ENCODE measurements at regions not wholly inside any gene's neighbourhood (a gene's known extent, or its start where the extent isn't known, plus 50 kb on each side); places are given as distances from the start of the nearest gene placed in this dataset.
"Not testable (repeated sequence)": the region's sequence is repeated elsewhere in the genome, so short reads cannot be mapped to it uniquely, and the experiment has no call there.

GRCh38 chr1:221575605-221576004 is 166.3 kb downstream of the DUSP10 start:
- no peak overlapping the region for H3K9ac ChIP-seq (ENCODE audit: low read length)
- no peak overlapping the region for H3K4me3 ChIP-seq (ENCODE audit: insufficient read depth, low read depth, low read length)
- TF ChIP-seq EZH2 (IDR thresholded peaks at IDR 0.05; ENCODE audit: insufficient read depth, low read length), result no peak
- TF ChIP-seq, protein P1, sequence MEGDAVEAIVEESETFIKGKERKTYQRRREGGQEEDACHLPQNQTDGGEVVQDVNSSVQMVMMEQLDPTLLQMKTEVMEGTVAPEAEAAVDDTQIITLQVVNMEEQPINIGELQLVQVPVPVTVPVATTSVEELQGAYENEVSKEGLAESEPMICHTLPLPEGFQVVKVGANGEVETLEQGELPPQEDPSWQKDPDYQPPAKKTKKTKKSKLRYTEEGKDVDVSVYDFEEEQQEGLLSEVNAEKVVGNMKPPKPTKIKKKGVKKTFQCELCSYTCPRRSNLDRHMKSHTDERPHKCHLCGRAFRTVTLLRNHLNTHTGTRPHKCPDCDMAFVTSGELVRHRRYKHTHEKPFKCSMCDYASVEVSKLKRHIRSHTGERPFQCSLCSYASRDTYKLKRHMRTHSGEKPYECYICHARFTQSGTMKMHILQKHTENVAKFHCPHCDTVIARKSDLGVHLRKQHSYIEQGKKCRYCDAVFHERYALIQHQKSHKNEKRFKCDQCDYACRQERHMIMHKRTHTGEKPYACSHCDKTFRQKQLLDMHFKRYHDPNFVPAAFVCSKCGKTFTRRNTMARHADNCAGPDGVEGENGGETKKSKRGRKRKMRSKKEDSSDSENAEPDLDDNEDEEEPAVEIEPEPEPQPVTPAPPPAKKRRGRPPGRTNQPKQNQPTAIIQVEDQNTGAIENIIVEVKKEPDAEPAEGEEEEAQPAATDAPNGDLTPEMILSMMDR (IDR thresholded peaks at IDR 0.05; ENCODE audit: insufficient read depth, low read depth, low read length), result no peak
- Mint-ChIP-seq H3K9me3 (ENCODE audit: unreplicated experiment) (peaks cover 4% of the 10 kb centered on the region), H3K4me1 (ENCODE audit: low read depth, unreplicated experiment) (no peaks in the 10 kb centered on the region), H3K36me3 (ENCODE audit: low read depth, unreplicated experiment) (no peaks in the 10 kb centered on the region), H3K4me3 (ENCODE audit: unreplicated experiment) (no peak overlapping the region), H3K27ac (ENCODE audit: unreplicated experiment) (no peak overlapping the region), H3K27me3 (ENCODE audit: low read depth, unreplicated experiment) (no peaks in the 10 kb centered on the region)
- H2AFZ ChIP-seq (ENCODE audit: low read depth, low read length), result no peak overlapping the region
- H3K4me1 ChIP-seq (ENCODE audit: insufficient read depth, low read length), result peaks cover 14% of the 10 kb centered on the region
- FAIRE-seq (no peak), DNase-seq (ENCODE audit: low read depth) (peak; percentile 11)
- no peaks in the 10 kb centered on the region for H3K79me2 ChIP-seq (ENCODE audit: insufficient read depth, low read length)
- H3K4me2 ChIP-seq (ENCODE audit: low read length), result peak overlapping the region; percentile 11
- no peaks in the 10 kb centered on the region for H3K27me3 ChIP-seq (ENCODE audit: insufficient read depth, low read length)
- H4K20me1 ChIP-seq (ENCODE audit: insufficient read depth, low read length), result no peaks in the 10 kb centered on the region
- peak overlapping the region; percentile 34 for H3K27ac ChIP-seq (ENCODE audit: low read depth, low read length)
- H3K9me3 ChIP-seq (ENCODE audit: insufficient read depth, low read depth, low read length), result no peaks in the 10 kb centered on the region
- H3K36me3 ChIP-seq (ENCODE audit: insufficient read depth, low read length), result no peaks in the 10 kb centered on the region

DNA sequence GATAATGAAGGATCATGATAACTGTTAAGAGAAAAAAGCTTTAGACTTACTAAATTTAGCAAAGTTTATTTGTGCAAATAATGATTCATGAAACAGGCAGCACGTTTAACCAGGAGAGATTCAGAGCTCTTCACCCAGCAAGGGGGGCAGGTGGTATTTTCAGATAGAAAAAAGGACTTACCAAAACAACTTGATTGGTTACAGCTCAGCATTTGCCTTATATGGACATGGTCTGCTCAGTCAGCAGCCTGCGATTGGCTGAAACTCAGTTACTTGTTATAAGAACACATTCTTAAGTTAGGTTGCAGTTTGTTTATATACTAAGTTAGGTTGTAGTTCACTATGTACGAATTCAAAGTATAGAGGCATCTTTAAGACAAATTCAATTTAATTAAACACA is 165.6 kb downstream of the DUSP10 start:
- H3K9me3 Mint-ChIP-seq (ENCODE audit: unreplicated experiment), result peaks cover 4% of the 10 kb centered on the region

DNA sequence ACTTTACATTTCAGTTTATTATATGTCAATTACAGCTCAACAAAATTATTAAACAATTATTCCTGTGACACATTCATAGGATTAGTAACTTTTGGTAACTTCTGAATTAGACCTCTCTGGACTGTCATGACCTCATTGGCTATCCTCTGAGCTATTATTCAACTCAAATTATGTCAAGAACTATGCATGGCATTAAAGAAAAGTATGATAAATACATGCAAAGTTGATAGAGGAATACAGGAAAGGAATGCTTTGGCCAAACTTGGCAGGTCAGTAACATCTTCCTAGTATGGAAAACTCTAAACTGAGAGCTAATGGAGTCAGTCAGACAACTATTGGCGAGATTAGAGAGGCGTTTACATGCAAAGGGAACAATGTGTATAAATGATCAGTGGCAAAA is 158.4 kb downstream of the DUSP10 start:
- Mint-ChIP-seq H3K4me1 (ENCODE audit: low read depth, unreplicated experiment) (peaks cover 4% of the 10 kb centered on the region), H3K27me3 (ENCODE audit: low read depth, unreplicated experiment) (no peaks in the 10 kb centered on the region), H3K9me3 (ENCODE audit: unreplicated experiment) (no peaks in the 10 kb centered on the region), H3K36me3 (ENCODE audit: low read depth, unreplicated experiment) (no peaks in the 10 kb centered on the region), H3K27ac (ENCODE audit: unreplicated experiment) (no peak overlapping the region), H3K4me3 (ENCODE audit: unreplicated experiment) (no peak overlapping the region)
- Histone ChIP-seq H3K4me1 (ENCODE audit: insufficient read depth, low read length) (no peaks in the 10 kb centered on the region), H3K27ac (ENCODE audit: low read depth, low read length) (no peak overlapping the region), H2AFZ (ENCODE audit: low read depth, low read length) (no peak overlapping the region), H3K79me2 (ENCODE audit: insufficient read depth, low read length) (no peaks in the 10 kb centered on the region), H3K9me3 (ENCODE audit: insufficient read depth, low read depth, low read length) (no peaks in the 10 kb centered on the region), H3K4me2 (ENCODE audit: low read length) (no peak overlapping the region), H3K36me3 (ENCODE audit: insufficient read depth, low read length) (no peaks in the 10 kb centered on the region), H3K27me3 (ENCODE audit: insufficient read depth, low read length) (no peaks in the 10 kb centered on the region), H4K20me1 (ENCODE audit: insufficient read depth, low read length) (no peaks in the 10 kb centered on the region), H3K4me3 (ENCODE audit: insufficient read depth, low read depth, low read length) (no peak overlapping the region), H3K9ac (ENCODE audit: low read length) (no peak overlapping the region)
- TF ChIP-seq EZH2 (IDR thresholded peaks at IDR 0.05; ENCODE audit: insufficient read depth, low read length), result no peak
- TF ChIP-seq, protein P1 (IDR thresholded peaks at IDR 0.05; ENCODE audit: insufficient read depth, low read depth, low read length), result no peak
- peak; percentile 16 for DNase-seq (ENCODE audit: low read depth)
- peak; percentile 45 for FAIRE-seq

More for the DNA sequence above, 165.6 kb downstream of the DUSP10 start:
- H2AFZ ChIP-seq (ENCODE audit: low read depth, low read length), result peak overlapping the region; percentile 6
- no peaks in the 10 kb centered on the region for H3K4me1 Mint-ChIP-seq (ENCODE audit: low read depth, unreplicated experiment)
- H3K36me3 ChIP-seq (ENCODE audit: insufficient read depth, low read length), result no peaks in the 10 kb centered on the region
- no peaks in the 10 kb centered on the region for H4K20me1 ChIP-seq (ENCODE audit: insufficient read depth, low read length)
- no peak for TF ChIP-seq EZH2 (IDR thresholded peaks at IDR 0.05; ENCODE audit: insufficient read depth, low read length)
- TF ChIP-seq, protein P1 (IDR thresholded peaks at IDR 0.05; ENCODE audit: insufficient read depth, low read depth, low read length), result no peak
- no peak overlapping the region for H3K4me3 ChIP-seq (ENCODE audit: insufficient read depth, low read depth, low read length)
- DNase-seq (ENCODE audit: low read depth), result peak; percentile 90
- H3K36me3 Mint-ChIP-seq (ENCODE audit: low read depth, unreplicated experiment), result no peaks in the 10 kb centered on the region
- H3K27me3 ChIP-seq (ENCODE audit: insufficient read depth, low read length), result no peaks in the 10 kb centered on the region
- no peak for FAIRE-seq
- H3K27ac ChIP-seq (ENCODE audit: low read depth, low read length), result peak overlapping the region; percentile 10
- H3K27ac Mint-ChIP-seq (ENCODE audit: unreplicated experiment), result no peak overlapping the region
- H3K9me3 ChIP-seq (ENCODE audit: insufficient read depth, low read depth, low read length), result no peaks in the 10 kb centered on the region
- no peak overlapping the region for H3K4me3 Mint-ChIP-seq (ENCODE audit: unreplicated experiment)
- peak overlapping the region; percentile 7 for H3K4me2 ChIP-seq (ENCODE audit: low read length)
- no peak overlapping the region for H3K9ac ChIP-seq (ENCODE audit: low read length)
- H3K79me2 ChIP-seq (ENCODE audit: insufficient read depth, low read length), result no peaks in the 10 kb centered on the region
- no peaks in the 10 kb centered on the region for H3K27me3 Mint-ChIP-seq (ENCODE audit: low read depth, unreplicated experiment)
- peaks cover 14% of the 10 kb centered on the region for H3K4me1 ChIP-seq (ENCODE audit: insufficient read depth, low read length)

- FAIRE-seq; H3K4me2 ChIP-seq (ENCODE audit: low read length); H3K27ac ChIP-seq (ENCODE audit: low read depth, low read length); H3K36me3 Mint-ChIP-seq (ENCODE audit: low read depth, unreplicated experiment); H3K4me1 Mint-ChIP-seq (ENCODE audit: low read depth, unreplicated experiment); H3K27me3 ChIP-seq (ENCODE audit: insufficient read depth, low read length); H3K27ac Mint-ChIP-seq (ENCODE audit: unreplicated experiment); H3K9me3 Mint-ChIP-seq (ENCODE audit: unreplicated experiment); H3K9ac ChIP-seq (ENCODE audit: low read length); H3K27me3 Mint-ChIP-seq (ENCODE audit: low read depth, unreplicated experiment); DNase-seq (ENCODE audit: low read depth); H3K4me3 Mint-ChIP-seq (ENCODE audit: unreplicated experiment); H3K36me3 ChIP-seq (ENCODE audit: insufficient read depth, low read length); H3K4me3 ChIP-seq (ENCODE audit: insufficient read depth, low read depth, low read length); H2AFZ ChIP-seq (ENCODE audit: low read depth, low read length); H3K79me2 ChIP-seq (ENCODE audit: insufficient read depth, low read length); H4K20me1 ChIP-seq (ENCODE audit: insufficient read depth, low read length); H3K4me1 ChIP-seq (ENCODE audit: insufficient read depth, low read length); H3K9me3 ChIP-seq (ENCODE audit: insufficient read depth, low read depth, low read length): not testable (repeated sequence)
Measured at GRCh38 chr1:221587013-221587412, 154.9 kb downstream of the DUSP10 start.

Measured in astrocyte (in vitro differentiated cells and primary cell).